ENCODE measurements at regions not wholly inside any gene's neighbourhood (a gene's known extent, or its start where the extent isn't known, plus 50 kb on each side); places are given as distances from the start of the nearest gene placed in this dataset.

DNA sequence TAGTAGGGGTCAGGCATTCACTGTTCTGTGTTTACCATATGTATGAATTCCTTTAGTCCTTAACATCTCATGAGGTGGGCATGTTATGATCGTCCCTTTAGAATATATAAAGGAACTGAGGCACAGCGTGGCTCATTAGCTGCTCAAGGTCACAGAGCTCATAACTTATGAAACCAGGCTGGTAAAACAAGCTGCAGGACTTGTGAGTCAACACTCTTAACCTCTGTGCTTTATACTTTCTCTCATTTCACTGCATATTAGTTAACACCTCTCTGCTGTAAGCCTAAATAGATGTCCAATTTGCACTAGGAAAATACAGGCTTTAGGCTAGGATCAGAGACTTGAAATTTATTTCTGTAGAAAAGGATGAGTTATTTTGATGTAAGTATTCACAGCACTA lies 180.3 kb upstream of the HDAC9 start:
- TF ChIP-seq POLR2AphosphoS5 (IDR thresholded peaks at IDR 0.05; ENCODE audit: low read depth, low read length), result no peak
- TF ChIP-seq, protein P1, sequence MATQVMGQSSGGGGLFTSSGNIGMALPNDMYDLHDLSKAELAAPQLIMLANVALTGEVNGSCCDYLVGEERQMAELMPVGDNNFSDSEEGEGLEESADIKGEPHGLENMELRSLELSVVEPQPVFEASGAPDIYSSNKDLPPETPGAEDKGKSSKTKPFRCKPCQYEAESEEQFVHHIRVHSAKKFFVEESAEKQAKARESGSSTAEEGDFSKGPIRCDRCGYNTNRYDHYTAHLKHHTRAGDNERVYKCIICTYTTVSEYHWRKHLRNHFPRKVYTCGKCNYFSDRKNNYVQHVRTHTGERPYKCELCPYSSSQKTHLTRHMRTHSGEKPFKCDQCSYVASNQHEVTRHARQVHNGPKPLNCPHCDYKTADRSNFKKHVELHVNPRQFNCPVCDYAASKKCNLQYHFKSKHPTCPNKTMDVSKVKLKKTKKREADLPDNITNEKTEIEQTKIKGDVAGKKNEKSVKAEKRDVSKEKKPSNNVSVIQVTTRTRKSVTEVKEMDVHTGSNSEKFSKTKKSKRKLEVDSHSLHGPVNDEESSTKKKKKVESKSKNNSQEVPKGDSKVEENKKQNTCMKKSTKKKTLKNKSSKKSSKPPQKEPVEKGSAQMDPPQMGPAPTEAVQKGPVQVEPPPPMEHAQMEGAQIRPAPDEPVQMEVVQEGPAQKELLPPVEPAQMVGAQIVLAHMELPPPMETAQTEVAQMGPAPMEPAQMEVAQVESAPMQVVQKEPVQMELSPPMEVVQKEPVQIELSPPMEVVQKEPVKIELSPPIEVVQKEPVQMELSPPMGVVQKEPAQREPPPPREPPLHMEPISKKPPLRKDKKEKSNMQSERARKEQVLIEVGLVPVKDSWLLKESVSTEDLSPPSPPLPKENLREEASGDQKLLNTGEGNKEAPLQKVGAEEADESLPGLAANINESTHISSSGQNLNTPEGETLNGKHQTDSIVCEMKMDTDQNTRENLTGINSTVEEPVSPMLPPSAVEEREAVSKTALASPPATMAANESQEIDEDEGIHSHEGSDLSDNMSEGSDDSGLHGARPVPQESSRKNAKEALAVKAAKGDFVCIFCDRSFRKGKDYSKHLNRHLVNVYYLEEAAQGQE (IDR thresholded peaks at IDR 0.05; ENCODE audit: insufficient read depth in 1 of 2, low read depth in 2 of 2, low read length in 2 of 2), result no peak
- no peak for TF ChIP-seq TAF1 (IDR thresholded peaks at IDR 0.05; ENCODE audit: borderline replicate concordance, insufficient read depth, low read length)
- TF ChIP-seq SIN3A (IDR thresholded peaks at IDR 0.05; ENCODE audit: borderline replicate concordance, insufficient read depth, low read length), result no peak
- no peak for TF ChIP-seq FOXP2 (optimal IDR thresholded peaks at IDR 0.05; ENCODE audit: borderline replicate concordance, extremely low read depth, extremely low read length, insufficient read depth)

DNA sequence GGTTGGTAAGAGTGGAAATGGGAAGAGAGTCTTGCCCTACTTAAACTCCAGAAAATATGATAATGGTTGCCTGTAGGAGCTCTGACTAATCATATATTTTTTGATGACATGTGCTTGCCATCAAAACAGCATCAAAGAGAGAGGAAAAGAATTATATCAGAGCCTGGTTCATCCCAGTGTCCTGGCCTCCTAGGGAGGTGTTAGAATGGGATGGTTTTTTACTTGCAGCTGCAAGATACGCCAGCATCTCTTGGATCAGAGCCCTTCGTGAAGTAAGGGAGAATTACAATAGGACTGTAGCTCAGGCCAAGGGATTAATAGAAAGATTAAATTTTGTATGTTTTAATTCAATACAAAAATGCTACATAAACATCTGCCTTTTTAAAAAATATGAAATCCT lies 177.6 kb upstream of the HDAC9 start:
- TF ChIP-seq FOXP2 (optimal IDR thresholded peaks at IDR 0.05; ENCODE audit: borderline replicate concordance, extremely low read depth, extremely low read length, insufficient read depth) (no peak), TAF1 (IDR thresholded peaks at IDR 0.05; ENCODE audit: borderline replicate concordance, insufficient read depth, low read length) (no peak), SIN3A (IDR thresholded peaks at IDR 0.05; ENCODE audit: borderline replicate concordance, insufficient read depth, low read length) (no peak), POLR2AphosphoS5 (IDR thresholded peaks at IDR 0.05; ENCODE audit: low read depth, low read length) (no peak)
- TF ChIP-seq, protein P1 (IDR thresholded peaks at IDR 0.05; ENCODE audit: insufficient read depth in 1 of 2, low read depth in 2 of 2, low read length in 2 of 2), result no peak

DNA sequence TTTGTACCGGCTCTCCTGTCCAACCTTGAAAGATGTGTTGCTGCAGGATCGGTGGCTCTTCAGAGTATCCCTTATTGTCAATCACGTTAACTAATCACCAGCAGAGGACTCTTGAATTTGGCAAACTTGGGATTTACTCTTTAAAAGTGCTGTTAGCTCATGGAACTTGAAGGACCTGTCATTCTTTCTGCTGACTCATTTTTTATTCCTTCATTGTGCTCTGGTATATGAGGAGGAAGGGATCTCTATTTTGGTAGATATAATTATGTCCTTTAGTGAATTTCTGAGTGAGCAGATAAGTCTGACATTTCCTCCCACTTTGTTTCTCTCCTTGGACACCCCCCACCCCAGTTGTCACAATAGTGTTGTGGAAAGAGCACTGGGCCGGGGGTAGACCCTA lies 175.1 kb upstream of the HDAC9 start:
- TF ChIP-seq, protein P1 (IDR thresholded peaks at IDR 0.05; ENCODE audit: insufficient read depth in 1 of 2, low read depth in 2 of 2, low read length in 2 of 2), result no peak
- TF ChIP-seq SIN3A (IDR thresholded peaks at IDR 0.05; ENCODE audit: borderline replicate concordance, insufficient read depth, low read length) (no peak), POLR2AphosphoS5 (IDR thresholded peaks at IDR 0.05; ENCODE audit: low read depth, low read length) (no peak)

DNA sequence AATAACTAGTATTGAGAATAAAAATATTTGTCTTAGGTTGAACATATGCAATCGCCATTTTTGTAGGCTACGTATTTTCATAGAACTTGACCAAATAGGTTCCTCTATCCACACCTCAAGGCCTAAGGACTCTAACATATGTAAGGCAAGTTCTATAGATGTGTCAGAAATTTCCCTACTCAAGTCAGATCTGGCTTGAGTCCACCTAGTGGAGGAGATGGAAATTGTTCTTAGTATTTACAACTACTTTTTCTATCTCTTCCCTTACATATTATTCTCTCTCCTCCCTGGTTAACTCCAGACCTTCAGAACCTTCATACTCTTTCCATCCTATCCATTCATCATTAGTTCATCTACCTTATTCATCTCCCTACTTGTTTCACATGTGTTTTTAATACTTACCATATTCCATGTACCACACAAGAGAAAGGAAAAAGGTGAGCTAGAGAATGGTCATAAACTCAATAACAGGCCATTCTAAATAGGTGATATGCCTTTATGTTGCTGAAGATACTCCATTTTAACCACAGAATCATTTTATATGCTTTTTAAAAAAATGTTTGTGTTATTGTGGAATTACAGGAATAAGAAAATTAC lies 174.5 kb upstream of the HDAC9 start:
- no peak for TF ChIP-seq FOXP2 (optimal IDR thresholded peaks at IDR 0.05; ENCODE audit: borderline replicate concordance, extremely low read depth, extremely low read length, insufficient read depth)
- TF ChIP-seq POLR2AphosphoS5 (IDR thresholded peaks at IDR 0.05; ENCODE audit: low read depth, low read length), result no peak
- TF ChIP-seq, protein P1 (IDR thresholded peaks at IDR 0.05; ENCODE audit: insufficient read depth in 1 of 2, low read depth in 2 of 2, low read length in 2 of 2), result no peak
- no peak for TF ChIP-seq TAF1 (IDR thresholded peaks at IDR 0.05; ENCODE audit: borderline replicate concordance, insufficient read depth, low read length)
- no peak for TF ChIP-seq SIN3A (IDR thresholded peaks at IDR 0.05; ENCODE audit: borderline replicate concordance, insufficient read depth, low read length)

DNA sequence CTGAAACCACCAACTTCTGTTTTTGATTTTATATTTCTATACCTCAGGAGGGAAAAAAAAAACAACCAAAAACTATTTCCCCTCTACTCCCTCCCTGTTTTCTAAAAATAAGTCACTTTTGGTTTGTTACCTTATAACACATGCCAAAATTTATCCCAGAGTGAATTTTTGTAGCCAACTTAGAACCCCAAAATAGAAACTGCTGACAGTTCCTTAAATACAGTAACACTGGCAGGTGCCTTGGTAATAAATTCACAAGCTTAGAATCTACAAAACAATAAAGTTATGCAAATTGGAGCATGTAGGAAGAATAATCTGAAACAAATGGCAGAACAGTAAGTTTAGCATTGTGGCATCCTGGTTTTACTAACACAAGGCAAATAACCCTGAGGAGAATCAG lies 165.0 kb upstream of the HDAC9 start:
- TF ChIP-seq FOXP2 (optimal IDR thresholded peaks at IDR 0.05; ENCODE audit: borderline replicate concordance, extremely low read depth, extremely low read length, insufficient read depth), result no peak
- no peak for TF ChIP-seq TAF1 (IDR thresholded peaks at IDR 0.05; ENCODE audit: borderline replicate concordance, insufficient read depth, low read length)
- TF ChIP-seq POLR2AphosphoS5 (IDR thresholded peaks at IDR 0.05; ENCODE audit: low read depth, low read length), result no peak
- no peak for TF ChIP-seq SIN3A (IDR thresholded peaks at IDR 0.05; ENCODE audit: borderline replicate concordance, insufficient read depth, low read length)
- TF ChIP-seq, protein P1 (IDR thresholded peaks at IDR 0.05; ENCODE audit: insufficient read depth in 1 of 2, low read depth in 2 of 2, low read length in 2 of 2), result no peak

Measured in PFSK-1 (cell line).